Mesothelial cell of epicardium (in vitro differentiated cells): ENCODE measurements at regions not wholly inside any gene's neighbourhood (a gene's known extent, or its start where the extent isn't known, plus 50 kb on each side); places are given as distances from the start of the nearest gene placed in this dataset.

Experiments used
- DNase-seq, 2 experiments: peaks; one replicate each; pipeline ENCODE4 v3.0.0; 2021; ENCODE audit warnings: low spot score in 2 of 2; ENCODE audit not compliant: unreplicated experiment in 2 of 2
- H3K27ac Mint-ChIP-seq: 2 replicates; pipeline ENCODE4 v1.8.0; 2021; ENCODE audit warnings: mixed read lengths
- H3K27me3 Mint-ChIP-seq: 2 replicates; pipeline ENCODE4 v1.8.0; 2021; ENCODE audit warnings: low read depth, mixed read lengths
- H3K36me3 Mint-ChIP-seq: 2 replicates; pipeline ENCODE4 v1.8.0; 2021; ENCODE audit warnings: mixed read lengths
- H3K4me1 Mint-ChIP-seq: 2 replicates; pipeline ENCODE4 v1.8.0; 2021; ENCODE audit warnings: mixed read lengths
- H3K4me3 Mint-ChIP-seq: 2 replicates; pipeline ENCODE4 v1.8.0; 2021; ENCODE audit warnings: mild to moderate bottlenecking, moderate library complexity, mixed read lengths
- H3K9me3 Mint-ChIP-seq: 2 replicates; pipeline ENCODE4 v1.8.0; 2021; ENCODE audit warnings: mixed read lengths
- TF ChIP-seq, protein P1 (sequence below): fragments of 200-600 bp; sonication (generic); IDR thresholded peaks from one replicate; pipeline ENCODE4 v1.5.0; 2021; ENCODE audit warnings: antibody characterized with exemption; ENCODE audit not compliant: unreplicated experiment

DNA sequence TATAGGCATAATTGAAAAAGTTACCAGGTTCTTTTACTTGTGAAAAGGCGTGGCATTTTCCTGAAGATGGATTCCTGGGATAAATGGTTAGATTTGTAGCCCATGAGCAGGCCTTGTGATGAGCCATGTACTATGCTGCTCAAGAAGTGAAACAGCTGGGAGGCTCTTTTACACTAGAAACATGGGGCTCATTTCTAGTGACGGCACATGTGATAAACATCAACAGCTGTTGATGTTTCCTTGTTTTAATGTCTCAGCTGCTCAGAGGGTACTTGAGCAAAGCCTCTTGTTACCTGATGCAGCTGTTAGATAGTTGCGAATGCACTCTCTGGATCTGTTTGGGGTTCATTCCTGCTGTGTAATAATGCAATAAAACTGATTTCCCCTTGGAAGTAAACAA, 396.8 kb downstream of the GUCY1A2 start:
- TF ChIP-seq, protein P1, sequence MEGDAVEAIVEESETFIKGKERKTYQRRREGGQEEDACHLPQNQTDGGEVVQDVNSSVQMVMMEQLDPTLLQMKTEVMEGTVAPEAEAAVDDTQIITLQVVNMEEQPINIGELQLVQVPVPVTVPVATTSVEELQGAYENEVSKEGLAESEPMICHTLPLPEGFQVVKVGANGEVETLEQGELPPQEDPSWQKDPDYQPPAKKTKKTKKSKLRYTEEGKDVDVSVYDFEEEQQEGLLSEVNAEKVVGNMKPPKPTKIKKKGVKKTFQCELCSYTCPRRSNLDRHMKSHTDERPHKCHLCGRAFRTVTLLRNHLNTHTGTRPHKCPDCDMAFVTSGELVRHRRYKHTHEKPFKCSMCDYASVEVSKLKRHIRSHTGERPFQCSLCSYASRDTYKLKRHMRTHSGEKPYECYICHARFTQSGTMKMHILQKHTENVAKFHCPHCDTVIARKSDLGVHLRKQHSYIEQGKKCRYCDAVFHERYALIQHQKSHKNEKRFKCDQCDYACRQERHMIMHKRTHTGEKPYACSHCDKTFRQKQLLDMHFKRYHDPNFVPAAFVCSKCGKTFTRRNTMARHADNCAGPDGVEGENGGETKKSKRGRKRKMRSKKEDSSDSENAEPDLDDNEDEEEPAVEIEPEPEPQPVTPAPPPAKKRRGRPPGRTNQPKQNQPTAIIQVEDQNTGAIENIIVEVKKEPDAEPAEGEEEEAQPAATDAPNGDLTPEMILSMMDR: no peak
- DNase-seq: no peak
- Mint-ChIP-seq H3K4me3 (no peak overlapping the region), H3K27me3 (no peaks in the 10 kb centered on the region), H3K9me3 (no peaks in the 10 kb centered on the region), H3K4me1 (peaks cover 10% of the 10 kb centered on the region), H3K36me3 (no peaks in the 10 kb centered on the region), H3K27ac (no peak overlapping the region)
